ENCODE measurements at regions not wholly inside any gene's neighbourhood (a gene's known extent, or its start where the extent isn't known, plus 50 kb on each side); places are given as distances from the start of the nearest gene placed in this dataset.

DNA sequence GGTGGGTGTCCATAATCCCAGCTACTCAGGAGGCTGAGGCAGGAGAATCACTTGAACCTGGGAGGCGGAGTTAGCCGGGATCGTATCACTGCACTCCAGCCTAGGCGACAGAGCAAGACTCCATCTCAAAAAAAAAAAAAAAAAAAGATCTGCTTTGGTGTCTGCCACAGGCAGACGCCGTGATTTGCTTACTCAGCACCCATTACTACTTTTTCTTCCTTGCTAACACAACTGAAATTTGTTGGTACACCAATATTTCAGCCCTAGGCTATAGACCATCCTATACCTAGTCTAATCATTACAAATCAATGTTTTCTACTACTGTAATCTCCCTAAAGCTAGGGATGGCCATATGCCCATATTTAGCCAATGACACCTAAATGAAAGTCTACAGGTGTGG is 53.5 kb upstream of the PARD3 start:
- DNase-seq (ENCODE audit: low read depth, low spot score) (no peak), ATAC-seq (no peak)
- H2AFZ ChIP-seq (ENCODE audit: low read depth, low read length, poor library complexity, severe bottlenecking), result no peak overlapping the region
- no peaks in the 10 kb centered on the region for H3K9me2 ChIP-seq (ENCODE audit: insufficient read depth)
- intact Hi-C loops (cut with micrococcal nuclease), result no loop called here
- no peaks in the 10 kb centered on the region for H3K27me3 ChIP-seq (ENCODE audit: insufficient read depth, low read length)
- no peak overlapping the region for H3K9ac ChIP-seq (ENCODE audit: low read length)
- ChIA-PET RAD21 (ENCODE audit: low non-redundant PET in 1 of 2, low total read pairs in 2 of 2, uncharacterized antibody in 2 of 2, unreplicated experiment in 2 of 2) (no interaction called here), POLR2A (interaction anchor here (0.6 kb wide), 1 partner anchor 53 kb away, joined by 3 read pairs; no protein-coding TSS in a partner anchor), CTCF (no interaction called here)
- no peak overlapping the region for H3K4me2 ChIP-seq (ENCODE audit: low read length)
- no TSS peak for BruUV-seq (replicated peaks)
- no peaks in the 10 kb centered on the region for H3K9me3 ChIP-seq (ENCODE audit: control insufficient read depth in 1 of 2, insufficient read depth in 1 of 2, low read depth in 1 of 2, low read length in 2 of 2)
- no peak overlapping the region for H3K4me3 ChIP-seq (replicated peaks in 1 of 2; ENCODE audit: low read depth in 1 of 2, low read length in 2 of 2)
- no peaks in the 10 kb centered on the region for H4K20me1 ChIP-seq (ENCODE audit: insufficient read depth)
- H3K36me3 ChIP-seq (ENCODE audit: control insufficient read depth in 1 of 2, insufficient read depth in 2 of 2, low read length in 2 of 2), result no peaks in the 10 kb centered on the region
- no peak overlapping the region for H3K27ac ChIP-seq (ENCODE audit: low read depth, low read length)
- TF ChIP-seq ZNF274 (IDR thresholded peaks at IDR 0.05; ENCODE audit: low read depth, low read length) (no peak), POLR2A (IDR thresholded peaks at IDR 0.05; ENCODE audit: borderline replicate concordance, extremely low read depth, insufficient read depth, insufficient read length) (no peak), EZH2phosphoT487 (IDR thresholded peaks at IDR 0.05; ENCODE audit: borderline replicate concordance) (no peak), EGR1 (IDR thresholded peaks at IDR 0.05; ENCODE audit: low read depth) (no peak), FOSL1 (IDR thresholded peaks at IDR 0.05; ENCODE audit: low read depth) (no peak), SP1 (IDR thresholded peaks at IDR 0.05; ENCODE audit: low read depth) (no peak)
- TF ChIP-seq, protein P1, sequence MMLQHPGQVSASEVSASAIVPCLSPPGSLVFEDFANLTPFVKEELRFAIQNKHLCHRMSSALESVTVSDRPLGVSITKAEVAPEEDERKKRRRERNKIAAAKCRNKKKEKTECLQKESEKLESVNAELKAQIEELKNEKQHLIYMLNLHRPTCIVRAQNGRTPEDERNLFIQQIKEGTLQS (IDR thresholded peaks at IDR 0.05), result no peak
- peaks cover 2 to 4% of the 10 kb centered on the region in 2 experiments; a peak in 1 of 4 replicates for H3K4me1 ChIP-seq (ENCODE audit: control insufficient read depth in 1 of 2, insufficient read depth in 2 of 2, low read length in 2 of 2)
- H3K79me2 ChIP-seq (ENCODE audit: insufficient read depth, low read length), result no peaks in the 10 kb centered on the region

DNA sequence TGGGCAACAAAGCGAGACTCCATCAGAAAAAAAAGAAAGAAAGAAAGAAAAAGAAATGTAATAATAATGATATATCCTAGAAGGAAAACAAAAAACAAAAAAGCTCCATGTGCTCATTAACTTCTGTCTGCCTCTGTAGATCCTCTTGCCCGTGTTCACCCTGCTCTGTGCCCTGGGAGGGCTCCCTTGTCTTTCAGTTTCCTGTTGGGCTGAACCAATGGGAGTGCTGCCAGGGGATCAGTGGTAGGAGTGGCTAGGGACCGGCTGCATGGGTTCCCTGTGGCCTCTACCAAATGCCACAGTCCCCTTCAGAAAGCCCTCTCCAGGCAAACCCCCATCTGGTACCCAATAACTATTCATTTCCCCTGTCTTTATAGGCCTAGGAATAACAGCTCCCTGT is 51.8 kb upstream of the PARD3 start:
- ATAC-seq (peak; percentile 93), DNase-seq (ENCODE audit: low read depth, low spot score) (no peak)
- Histone ChIP-seq H3K27me3 (ENCODE audit: insufficient read depth, low read length) (no peaks in the 10 kb centered on the region), H2AFZ (ENCODE audit: low read depth, low read length, poor library complexity, severe bottlenecking) (peak overlapping the region; percentile 66), H3K36me3 (ENCODE audit: control insufficient read depth in 1 of 2, insufficient read depth in 2 of 2, low read length in 2 of 2) (no peaks in the 10 kb centered on the region), H3K4me1 (ENCODE audit: control insufficient read depth in 1 of 2, insufficient read depth in 2 of 2, low read length in 2 of 2) (peaks cover 2 to 4% of the 10 kb centered on the region in 2 experiments; a peak in 1 of 4 replicates), H3K9me3 (ENCODE audit: control insufficient read depth in 1 of 2, insufficient read depth in 1 of 2, low read depth in 1 of 2, low read length in 2 of 2) (no peaks in the 10 kb centered on the region), H3K4me2 (ENCODE audit: low read length) (no peak overlapping the region), H3K27ac (ENCODE audit: low read depth, low read length) (no peak overlapping the region), H3K79me2 (ENCODE audit: insufficient read depth, low read length) (no peaks in the 10 kb centered on the region), H4K20me1 (ENCODE audit: insufficient read depth) (no peaks in the 10 kb centered on the region), H3K9me2 (ENCODE audit: insufficient read depth) (no peaks in the 10 kb centered on the region), H3K4me3 (replicated peaks in 1 of 2; ENCODE audit: low read depth in 1 of 2, low read length in 2 of 2) (no peak overlapping the region), H3K9ac (ENCODE audit: low read length) (no peak overlapping the region)
- ChIA-PET RAD21 (ENCODE audit: low non-redundant PET in 1 of 2, low total read pairs in 2 of 2, uncharacterized antibody in 2 of 2, unreplicated experiment in 2 of 2) (no interaction called here), POLR2A (no interaction called here), CTCF (no interaction called here)
- TF ChIP-seq SIN3A (IDR thresholded peaks at IDR 0.05; ENCODE audit: low read depth) (no peak), ZFX (IDR thresholded peaks at IDR 0.05) (no peak), JUND (IDR thresholded peaks at IDR 0.05) (no peak), POLR2AphosphoS5 (IDR thresholded peaks at IDR 0.05; ENCODE audit: low read depth, low read length) (no peak), ZNF274 (IDR thresholded peaks at IDR 0.05; ENCODE audit: low read depth, low read length) (no peak), SRF (IDR thresholded peaks at IDR 0.05; ENCODE audit: low read depth) (no peak), YY1 (IDR thresholded peaks at IDR 0.05; ENCODE audit: extremely low read depth, insufficient replicate concordance, low read depth, low read length) (no peak)
- no TSS peak for BruUV-seq (replicated peaks)
- intact Hi-C loops (cut with micrococcal nuclease), result no loop called here
